ENCODE measurements at regions not wholly inside any gene's neighbourhood (a gene's known extent, or its start where the extent isn't known, plus 50 kb on each side); places are given as distances from the start of the nearest gene placed in this dataset.

DNA sequence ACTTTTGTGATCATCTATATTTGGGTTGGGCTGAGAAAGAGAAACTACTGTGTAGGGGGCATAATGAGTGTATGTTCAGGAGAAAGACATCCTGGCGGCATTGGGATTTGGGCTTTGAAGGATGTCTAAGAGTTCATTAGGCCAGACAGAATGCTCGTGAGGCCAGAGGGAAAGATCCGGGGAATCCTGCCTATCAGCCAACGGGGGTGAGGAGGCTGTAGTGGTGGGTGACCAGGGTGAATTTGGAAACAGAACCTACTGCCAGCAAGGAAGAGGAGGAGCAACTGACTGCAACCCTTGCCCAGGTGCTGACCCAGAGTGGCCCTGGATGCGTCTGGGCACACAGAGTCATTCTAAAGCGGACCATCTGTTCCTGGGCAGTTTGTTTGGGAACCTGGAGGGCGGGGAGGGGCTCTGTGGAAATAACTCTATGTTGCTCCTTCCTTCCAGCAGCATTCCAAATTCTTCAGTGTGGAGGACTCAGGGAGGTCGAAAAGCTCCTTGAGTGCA is 56.9 kb upstream of the ECE1 start:
- no peak for ATAC-seq (ENCODE audit: low FRiP score)
- TF ChIP-seq, protein P1, sequence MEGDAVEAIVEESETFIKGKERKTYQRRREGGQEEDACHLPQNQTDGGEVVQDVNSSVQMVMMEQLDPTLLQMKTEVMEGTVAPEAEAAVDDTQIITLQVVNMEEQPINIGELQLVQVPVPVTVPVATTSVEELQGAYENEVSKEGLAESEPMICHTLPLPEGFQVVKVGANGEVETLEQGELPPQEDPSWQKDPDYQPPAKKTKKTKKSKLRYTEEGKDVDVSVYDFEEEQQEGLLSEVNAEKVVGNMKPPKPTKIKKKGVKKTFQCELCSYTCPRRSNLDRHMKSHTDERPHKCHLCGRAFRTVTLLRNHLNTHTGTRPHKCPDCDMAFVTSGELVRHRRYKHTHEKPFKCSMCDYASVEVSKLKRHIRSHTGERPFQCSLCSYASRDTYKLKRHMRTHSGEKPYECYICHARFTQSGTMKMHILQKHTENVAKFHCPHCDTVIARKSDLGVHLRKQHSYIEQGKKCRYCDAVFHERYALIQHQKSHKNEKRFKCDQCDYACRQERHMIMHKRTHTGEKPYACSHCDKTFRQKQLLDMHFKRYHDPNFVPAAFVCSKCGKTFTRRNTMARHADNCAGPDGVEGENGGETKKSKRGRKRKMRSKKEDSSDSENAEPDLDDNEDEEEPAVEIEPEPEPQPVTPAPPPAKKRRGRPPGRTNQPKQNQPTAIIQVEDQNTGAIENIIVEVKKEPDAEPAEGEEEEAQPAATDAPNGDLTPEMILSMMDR (IDR thresholded peaks at IDR 0.05), result no peak
- no peak for DNase-seq (ENCODE audit: low spot score)

DNA sequence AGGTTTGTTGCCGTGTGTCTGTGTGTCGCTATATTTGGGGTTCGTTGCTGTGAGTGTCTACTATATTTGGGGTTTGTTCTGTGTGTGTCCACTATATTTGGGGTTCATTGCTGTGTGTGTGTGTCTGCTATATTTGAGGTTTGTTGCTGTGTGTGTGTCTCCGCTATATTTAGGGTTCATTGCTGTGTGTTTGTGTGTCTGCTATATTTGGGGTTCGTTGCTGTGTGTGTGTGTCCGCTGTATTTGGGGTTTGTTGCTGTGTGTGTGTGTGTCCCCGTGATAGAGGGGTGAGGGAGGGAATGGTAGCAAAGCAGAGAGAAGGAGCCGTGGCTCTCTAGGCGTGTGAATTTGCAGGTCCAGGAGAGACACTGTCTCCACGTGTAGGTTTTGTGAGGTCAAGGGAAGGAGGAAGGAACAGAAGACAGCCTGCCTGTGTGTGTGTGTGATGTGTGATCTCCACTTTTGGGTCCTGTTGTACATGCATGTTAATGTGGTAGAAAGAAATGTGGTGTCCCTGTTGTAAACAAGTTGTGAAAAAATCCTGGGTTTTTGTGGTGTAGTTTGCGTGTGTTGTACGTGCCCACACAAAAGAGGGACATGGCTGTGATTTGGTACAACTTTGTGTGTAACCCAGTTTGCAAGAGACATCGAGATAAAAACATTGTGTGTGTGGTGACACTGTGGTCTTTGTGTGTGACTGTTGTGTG is 56.3 kb upstream of the ECE1 start:
- DNase-seq (ENCODE audit: low spot score) (no peak), ATAC-seq (ENCODE audit: low FRiP score) (no peak)
- TF ChIP-seq, protein P1 (IDR thresholded peaks at IDR 0.05), result no peak

DNA sequence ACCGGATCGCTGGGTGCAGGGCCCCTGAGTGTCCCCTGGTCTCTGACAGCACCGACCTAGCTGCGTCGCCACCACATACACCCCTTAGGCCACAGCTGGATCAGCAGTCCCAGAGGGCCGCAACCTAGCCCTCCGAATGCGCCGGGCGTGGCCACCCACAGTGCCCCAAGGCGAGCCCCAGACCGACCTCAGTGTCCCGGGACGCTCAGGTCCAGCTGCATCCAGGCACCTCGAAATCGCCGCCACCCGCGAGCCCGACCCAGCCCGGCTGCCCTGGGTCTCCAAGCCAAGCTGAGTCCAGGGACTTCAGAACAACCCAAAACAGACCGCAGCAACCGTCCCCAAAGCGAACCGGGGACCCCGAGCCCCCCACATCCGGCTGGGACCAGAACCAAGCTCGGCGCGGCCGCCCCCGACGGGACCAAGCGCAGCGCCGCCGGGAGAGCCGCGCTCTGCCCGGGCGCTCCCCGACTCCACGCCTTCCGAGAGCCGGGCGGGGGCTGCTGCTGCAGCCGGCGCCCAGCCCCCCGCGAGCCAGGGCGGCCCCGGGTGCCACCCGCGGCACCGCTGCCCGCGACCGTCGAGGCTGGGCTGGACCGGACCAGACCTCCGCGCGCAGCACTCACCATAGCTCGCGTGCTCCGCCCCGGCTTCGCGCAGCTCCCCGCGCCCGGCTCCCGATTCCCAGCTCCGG is 54.6 kb upstream of the ECE1 start:
- peak; percentile 60 for ATAC-seq (ENCODE audit: low FRiP score)
- DNase-seq (ENCODE audit: low spot score), result no peak
- TF ChIP-seq, protein P1 (IDR thresholded peaks at IDR 0.05), result no peak

DNA sequence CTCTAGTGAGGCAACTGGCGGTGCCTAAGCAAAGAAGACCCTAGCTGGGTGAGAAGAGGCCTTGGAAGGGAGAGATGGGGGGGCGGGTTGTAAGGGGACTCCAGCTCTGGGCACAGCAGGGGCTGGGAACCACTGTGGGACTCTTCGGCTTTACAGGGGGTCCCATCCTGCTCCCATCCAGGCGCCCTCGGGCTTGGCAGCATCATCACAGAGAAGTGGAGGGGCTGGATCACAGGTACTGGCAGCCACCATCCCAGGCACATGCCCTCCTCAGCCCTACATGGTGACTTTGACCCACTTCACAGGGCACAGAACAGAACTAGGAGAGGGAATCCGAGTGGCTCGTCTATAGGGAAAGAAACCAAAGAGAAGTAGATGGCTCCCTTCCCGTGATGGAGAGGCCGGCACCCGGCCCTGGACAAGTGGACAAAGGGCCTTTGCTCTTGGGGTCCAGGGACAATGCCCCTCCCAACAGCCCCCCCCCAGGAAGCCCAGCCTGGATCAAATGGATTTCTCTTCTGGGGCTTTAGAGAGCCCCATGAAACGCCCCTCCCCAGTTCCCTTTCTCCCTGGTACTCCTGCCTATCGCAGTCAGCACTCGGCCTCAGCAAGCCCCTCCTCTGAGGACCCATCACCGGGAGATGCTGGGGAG is 54.0 kb upstream of the ECE1 start:
- TF ChIP-seq, protein P1 (IDR thresholded peaks at IDR 0.05), result no peak
- DNase-seq (ENCODE audit: low spot score) (no peak), ATAC-seq (ENCODE audit: low FRiP score) (no peak)

DNA sequence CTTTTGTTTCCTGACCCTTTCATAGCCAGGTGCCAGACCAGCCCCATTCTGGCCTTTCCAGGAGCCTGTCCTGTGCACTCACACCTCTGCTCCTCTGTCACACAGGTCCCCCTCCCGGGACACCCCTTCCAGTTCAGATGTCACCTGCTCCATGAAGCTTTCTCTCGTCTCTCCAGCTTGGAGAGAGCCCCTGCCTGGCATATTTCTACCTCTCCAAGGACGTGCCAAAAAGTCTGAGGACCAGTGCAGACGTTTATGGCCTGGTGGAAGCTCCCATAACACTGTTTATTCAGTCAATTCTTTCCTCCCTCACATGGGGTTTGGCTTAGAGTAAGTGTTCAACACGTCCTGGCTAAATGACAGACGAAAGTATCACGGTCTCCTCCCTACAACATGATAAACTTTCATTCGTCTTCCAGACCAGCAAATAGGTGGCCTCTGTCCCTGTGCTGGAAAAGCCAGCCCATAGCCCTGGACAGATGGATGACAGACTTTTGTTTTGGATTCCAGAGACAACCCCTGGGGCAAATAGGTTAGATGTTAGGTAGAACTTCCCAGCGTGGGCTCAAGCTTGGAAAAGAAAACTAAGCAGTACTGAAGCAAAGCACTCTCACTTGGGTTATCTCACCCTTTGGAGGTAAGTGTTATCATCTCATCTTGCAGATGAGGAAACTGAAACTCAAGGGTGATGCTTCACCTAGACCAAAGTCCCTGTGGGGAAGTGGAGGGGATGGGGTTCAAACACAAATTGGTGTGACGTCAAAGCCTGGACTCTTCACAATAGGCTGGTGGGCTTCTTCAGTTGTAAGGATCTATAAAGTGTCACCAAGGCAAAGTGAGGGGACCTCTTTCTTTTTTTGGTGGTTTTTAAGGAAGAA is 52.9 kb upstream of the ECE1 start:
- DNase-seq (ENCODE audit: low spot score) (no peak), ATAC-seq (ENCODE audit: low FRiP score) (no peak)
- TF ChIP-seq, protein P1 (IDR thresholded peaks at IDR 0.05), result no peak

DNA sequence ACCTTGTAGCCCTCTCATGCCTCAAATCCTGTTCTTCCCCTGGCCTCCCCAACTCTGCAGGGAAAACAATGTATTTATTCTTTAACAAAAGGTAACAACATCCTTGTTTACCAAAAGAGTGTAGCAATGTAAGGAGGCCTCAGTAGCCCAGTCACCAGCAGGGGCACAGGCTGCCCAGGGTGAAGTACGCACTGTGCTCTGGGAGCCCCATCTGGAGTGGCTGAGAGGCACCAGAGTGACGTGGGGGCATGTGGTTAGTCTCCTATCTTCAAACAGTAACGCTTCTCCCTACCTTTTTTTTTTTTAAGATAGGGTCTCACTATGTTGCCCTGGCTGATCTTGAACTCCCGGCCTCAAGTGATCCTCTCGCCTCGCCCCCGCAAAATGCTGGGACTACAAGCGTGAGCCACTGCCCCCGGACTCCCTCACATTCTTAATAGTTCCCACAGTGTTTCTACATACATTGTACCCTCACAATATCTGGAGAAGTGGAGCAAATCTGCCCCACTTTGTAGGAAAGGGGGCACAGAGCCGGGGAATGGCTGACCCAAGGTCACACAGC is 51.3 kb upstream of the ECE1 start:
- TF ChIP-seq, protein P1 (IDR thresholded peaks at IDR 0.05), result no peak
- ATAC-seq (ENCODE audit: low FRiP score) (no peak), DNase-seq (ENCODE audit: low spot score) (no peak)
